ENCODE measurements at regions not wholly inside any gene's neighbourhood (a gene's known extent, or its start where the extent isn't known, plus 50 kb on each side); places are given as distances from the start of the nearest gene placed in this dataset.

- DNase-seq (ENCODE audit: low read depth in 2 of 2), result no peak
Observed at GRCh38 chr5:166369346-166369745, 1922.1 kb upstream of the WWC1 start.

GRCh38 chr5:166369807-166370206 is 1921.6 kb upstream of the WWC1 start:
- no peak for DNase-seq (ENCODE audit: low read depth in 2 of 2)

GRCh38 chr5:166370928-166371690 is 1920.3 kb upstream of the WWC1 start:
- DNase-seq (ENCODE audit: low read depth in 2 of 2), result no peak

GRCh38 chr5:166373817-166374216 is 1917.6 kb upstream of the WWC1 start:
- DNase-seq (ENCODE audit: low read depth in 2 of 2), result no peak

GRCh38 chr5:166377756-166378155 is 1913.7 kb upstream of the WWC1 start:
- DNase-seq (ENCODE audit: low read depth in 2 of 2), result no peak

- no peak for DNase-seq (ENCODE audit: low read depth in 2 of 2)
Observed at GRCh38 chr5:166379517-166379916, 1911.9 kb upstream of the WWC1 start.

- no peak for DNase-seq (ENCODE audit: low read depth in 2 of 2)
Observed at GRCh38 chr5:166382031-166382430, 1909.4 kb upstream of the WWC1 start.

- no peak for DNase-seq (ENCODE audit: low read depth in 2 of 2)
Observed at GRCh38 chr5:166398131-166398530, 1893.3 kb upstream of the WWC1 start.

- DNase-seq (ENCODE audit: low read depth in 2 of 2), result no peak
Observed at GRCh38 chr5:166399781-166400180, 1891.7 kb upstream of the WWC1 start.

GRCh38 chr5:166401391-166401790 is 1890.1 kb upstream of the WWC1 start:
- no peak for DNase-seq (ENCODE audit: low read depth in 2 of 2)

- DNase-seq (ENCODE audit: low read depth in 2 of 2), result no peak
Observed at GRCh38 chr5:166412191-166412590, 1879.3 kb upstream of the WWC1 start.

GRCh38 chr5:166427211-166427610 is 1864.2 kb upstream of the WWC1 start:
- no peak for DNase-seq (ENCODE audit: low read depth in 2 of 2)

- DNase-seq (ENCODE audit: low read depth in 2 of 2), result no peak
Observed at GRCh38 chr5:166428264-166428803, 1863.1 kb upstream of the WWC1 start.

- no peak for DNase-seq (ENCODE audit: low read depth in 2 of 2)
Observed at GRCh38 chr5:166430491-166431319, 1860.7 kb upstream of the WWC1 start.

- no peak for DNase-seq (ENCODE audit: low read depth in 2 of 2)
Observed at GRCh38 chr5:166431456-166431855, 1860.0 kb upstream of the WWC1 start.

- no peak for DNase-seq (ENCODE audit: low read depth in 2 of 2)
Observed at GRCh38 chr5:166433679-166434078, 1857.8 kb upstream of the WWC1 start.

GRCh38 chr5:166436872-166437271 is 1854.6 kb upstream of the WWC1 start:
- no peak for DNase-seq (ENCODE audit: low read depth in 2 of 2)

GRCh38 chr5:166486348-166486747 is 1805.1 kb upstream of the WWC1 start:
- no peak for DNase-seq (ENCODE audit: low read depth in 2 of 2)

- no peak for DNase-seq (ENCODE audit: low read depth in 2 of 2)
Observed at GRCh38 chr5:166488560-166488959, 1802.9 kb upstream of the WWC1 start.

GRCh38 chr5:166493040-166493439 is 1798.4 kb upstream of the WWC1 start:
- no peak for DNase-seq (ENCODE audit: low read depth in 2 of 2)

GRCh38 chr5:166493612-166494011 is 1797.8 kb upstream of the WWC1 start:
- DNase-seq (ENCODE audit: low read depth in 2 of 2), result no peak

GRCh38 chr5:166497496-166498104 is 1793.8 kb upstream of the WWC1 start:
- DNase-seq (ENCODE audit: low read depth in 2 of 2), result no peak

Measured in activated CD8-positive, alpha-beta memory T cell treated with anti-CD3 and anti-CD28 coated beads for 4 hours (primary cell).